GM23248 (cell line): ENCODE measurements at regions not wholly inside any gene's neighbourhood (a gene's known extent, or its start where the extent isn't known, plus 50 kb on each side); places are given as distances from the start of the nearest gene placed in this dataset.

Experiments used
- DNase-seq: peaks from one replicate; pipeline ENCODE4 v3.0.0-alpha.2; 2015
- H2AFZ ChIP-seq: fragments of 200-600 bp; sonication (generic); 2 replicates; pipeline ENCODE4 v1.6.1; 2016; ENCODE audit warnings: antibody characterized with exemption
- H3F3A ChIP-seq: fragments of 200-600 bp; sonication (generic); 2 replicates; pipeline ENCODE4 v1.6.1; 2016; ENCODE audit warnings: mild to moderate bottlenecking, antibody characterized with exemption, mixed run types; ENCODE audit not compliant: insufficient read depth
- H3K27ac ChIP-seq: fragments of 200-600 bp; sonication (generic); 2 replicates; pipeline ENCODE4 v1.5.1; 2016; ENCODE audit warnings: mild to moderate bottlenecking
- H3K27me3 ChIP-seq: fragments of 200-600 bp; sonication (generic); replicated peaks from 2 replicates; pipeline ENCODE4 v1.6.1; 2016; ENCODE audit warnings: mild to moderate bottlenecking; ENCODE audit not compliant: insufficient read depth
- H3K36me3 ChIP-seq: fragments of 200-600 bp; sonication (generic); 2 replicates; pipeline ENCODE4 v1.6.1; 2016; ENCODE audit warnings: low read depth, mild to moderate bottlenecking
- H3K4me1 ChIP-seq: fragments of 200-600 bp; sonication (generic); 2 replicates; pipeline ENCODE4 v1.6.1; 2016; ENCODE audit warnings: mild to moderate bottlenecking; ENCODE audit not compliant: insufficient read depth
- H3K4me2 ChIP-seq: fragments of 200-600 bp; sonication (generic); one replicate; pipeline ENCODE4 v1.6.1; 2016; ENCODE audit warnings: mild to moderate bottlenecking; ENCODE audit not compliant: unreplicated experiment
- H3K4me3 ChIP-seq: fragments of 200-600 bp; sonication (generic); 2 replicates; pipeline ENCODE4 v1.5.1; 2016; ENCODE audit warnings: mild to moderate bottlenecking
- H3K79me2 ChIP-seq: fragments of 200-600 bp; sonication (generic); 2 replicates; pipeline ENCODE4 v1.6.1; 2016; ENCODE audit warnings: mild to moderate bottlenecking; ENCODE audit not compliant: insufficient read depth
- H3K9ac ChIP-seq: fragments of 200-600 bp; sonication (generic); 2 replicates; pipeline ENCODE4 v1.6.1; 2016; ENCODE audit warnings: mild to moderate bottlenecking
- H3K9me2 ChIP-seq: fragments of 200-600 bp; sonication (generic); 2 replicates; pipeline ENCODE4 v1.6.1; 2016; ENCODE audit warnings: mixed run types, mild to moderate bottlenecking, moderate library complexity; ENCODE audit not compliant: insufficient read depth
- H3K9me3 ChIP-seq: fragments of 200-600 bp; sonication (generic); one replicate; pipeline ENCODE4 v1.6.1; 2017; ENCODE audit warnings: low read depth
- H4K20me1 ChIP-seq: fragments of 200-600 bp; sonication (generic); 2 replicates; pipeline ENCODE4 v1.6.0; 2016; ENCODE audit not compliant: insufficient read depth
- EZH2 ChIP-seq: fragments of 200-600 bp; sonication (generic); IDR thresholded peaks from 2 replicates; pipeline ENCODE4 v1.6.1; 2018; ENCODE audit warnings: antibody characterized with exemption, mild to moderate bottlenecking; ENCODE audit not compliant: insufficient read depth, poor library complexity, severe bottlenecking
- EZH2phosphoT487 ChIP-seq: fragments of 200-600 bp; sonication (generic); IDR thresholded peaks from 2 replicates; pipeline ENCODE4 v1.6.1; 2018; ENCODE audit warnings: antibody characterized with exemption, moderate library complexity, mild to moderate bottlenecking, low read depth; ENCODE audit not compliant: insufficient read depth
- WGBS, 2 experiments: methylation state at CpG; one replicate each; pipeline ENCODE4 v1.1.6; 2015 to 2017; ENCODE audit warnings: low lambda C conversion rate in 2 of 2, low coverage in 1 of 2; ENCODE audit errors: missing lambda C conversion rate in 2 of 2; 5-methylcytosine and 5-hydroxymethylcytosine counted together
- in situ Hi-C: fragments of 300-500 bp; cut with MboI; formaldehyde crosslinking; loops from 2 replicates; pipeline ENCODE4 v1.15.0; 2020

DNA sequence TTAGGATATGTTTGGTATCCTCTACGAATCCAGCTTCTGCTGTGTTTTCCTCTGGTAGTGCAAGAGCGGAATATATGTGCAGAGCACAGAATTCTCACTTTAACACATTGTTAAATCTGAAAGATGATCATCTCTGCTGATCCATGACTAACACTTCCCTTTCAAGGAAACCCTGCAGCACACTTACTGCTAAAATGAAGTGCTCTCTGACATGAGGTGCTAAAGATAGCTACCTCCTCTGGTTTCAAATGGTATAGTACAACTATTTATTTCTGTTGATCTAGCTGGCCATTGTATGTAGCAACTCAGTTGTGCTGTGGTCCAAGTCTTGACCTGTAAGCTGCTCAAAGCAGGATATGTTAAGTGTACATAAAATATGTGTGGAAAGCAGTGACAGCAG, 162.4 kb upstream of the FMR1 start:
- Histone ChIP-seq H3K4me1 (no peaks in the 10 kb centered on the region), H2AFZ (no peak overlapping the region), H3K9me2 (no peaks in the 10 kb centered on the region), H3K36me3 (no peaks in the 10 kb centered on the region), H3K27me3 (no peaks in the 10 kb centered on the region), H3K9me3 (no peaks in the 10 kb centered on the region), H3F3A (no peaks in the 10 kb centered on the region), H3K4me2 (no peak overlapping the region), H4K20me1 (no peaks in the 10 kb centered on the region), H3K79me2 (no peaks in the 10 kb centered on the region), H3K4me3 (no peak overlapping the region), H3K27ac (no peak overlapping the region), H3K9ac (no peak overlapping the region)
- WGBS, 2 experiments = 8 to 22% methylated on average over 2 of the region's 2 CpGs
- no peak for DNase-seq
- in situ Hi-C loops = no loop called here
- no peak for TF ChIP-seq EZH2
- no peak for TF ChIP-seq EZH2phosphoT487

GRCh38 chrX:147757750-147758149, 154.0 kb upstream of the FMR1 start:
- TF ChIP-seq EZH2 = no peak
- no peak for TF ChIP-seq EZH2phosphoT487
- WGBS, 2 experiments = 29 to 32% methylated on average over 5 of the region's 5 CpGs

DNA sequence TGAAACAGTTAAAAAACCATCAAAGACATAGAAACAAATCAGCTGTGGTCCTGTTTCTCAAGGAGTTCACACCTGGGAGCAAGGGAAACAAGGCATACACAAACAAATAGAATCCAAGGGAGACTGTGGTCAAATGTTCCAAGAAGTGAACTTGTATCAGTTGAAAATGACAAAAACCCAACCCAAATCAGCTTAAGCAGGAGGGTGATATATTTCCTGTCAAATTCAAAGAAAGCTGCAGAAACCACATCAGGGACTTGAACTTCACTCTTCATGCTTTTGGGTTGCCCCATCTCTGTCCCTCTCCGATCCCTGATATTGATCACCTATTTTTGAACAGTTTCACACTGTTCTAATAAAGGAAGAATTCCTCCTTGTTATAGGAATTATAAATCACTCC, 148.6 kb upstream of the FMR1 start:
- Histone ChIP-seq H3K9me2 (no peaks in the 10 kb centered on the region), H2AFZ (no peak overlapping the region), H3K36me3 (no peaks in the 10 kb centered on the region), H3F3A (no peaks in the 10 kb centered on the region), H3K27ac (no peak overlapping the region), H3K9me3 (no peaks in the 10 kb centered on the region), H4K20me1 (no peaks in the 10 kb centered on the region), H3K9ac (no peak overlapping the region), H3K4me1 (no peaks in the 10 kb centered on the region), H3K79me2 (no peaks in the 10 kb centered on the region), H3K4me2 (no peak overlapping the region), H3K27me3 (no peaks in the 10 kb centered on the region), H3K4me3 (no peak overlapping the region)
- in situ Hi-C loops = no loop called here
- no peak for DNase-seq
- TF ChIP-seq EZH2phosphoT487 (no peak), EZH2 (no peak)
- WGBS, 2 experiments = 22 to 39% methylated on average over 1 of the region's 1 CpG

More at GRCh38 chrX:147757750-147758149, 154.0 kb upstream of the FMR1 start:
- no peak for DNase-seq
- Histone ChIP-seq H3K79me2 (no peaks in the 10 kb centered on the region), H3K4me3 (no peak overlapping the region), H3F3A (no peaks in the 10 kb centered on the region), H3K9me2 (no peaks in the 10 kb centered on the region), H2AFZ (no peak overlapping the region), H3K9ac (no peak overlapping the region), H3K9me3 (no peaks in the 10 kb centered on the region), H3K36me3 (no peaks in the 10 kb centered on the region), H3K4me2 (no peak overlapping the region), H4K20me1 (no peaks in the 10 kb centered on the region), H3K27me3 (no peaks in the 10 kb centered on the region), H3K27ac (no peak overlapping the region), H3K4me1 (no peaks in the 10 kb centered on the region)
- in situ Hi-C loops = no loop called here

GRCh38 chrX:147764868-147765267, 146.9 kb upstream of the FMR1 start:
- H2AFZ ChIP-seq = no peak overlapping the region
- H3K4me3 ChIP-seq = no peak overlapping the region
- H3F3A ChIP-seq = no peaks in the 10 kb centered on the region
- DNase-seq = no peak
- no peaks in the 10 kb centered on the region for H3K79me2 ChIP-seq
- no peak overlapping the region for H3K4me2 ChIP-seq
- no peak overlapping the region for H3K27ac ChIP-seq
- H3K9me3 ChIP-seq = no peaks in the 10 kb centered on the region
- H3K9me2 ChIP-seq = no peaks in the 10 kb centered on the region
- WGBS, 2 experiments = 0 to 6% methylated on average over 1 of the region's 1 CpG
- H3K36me3 ChIP-seq = no peaks in the 10 kb centered on the region
- no peaks in the 10 kb centered on the region for H3K4me1 ChIP-seq
- no peak for TF ChIP-seq EZH2
- TF ChIP-seq EZH2phosphoT487 = no peak
- H3K27me3 ChIP-seq = no peaks in the 10 kb centered on the region
- no peak overlapping the region for H3K9ac ChIP-seq
- no peaks in the 10 kb centered on the region for H4K20me1 ChIP-seq
- in situ Hi-C loops = no loop called here

DNA sequence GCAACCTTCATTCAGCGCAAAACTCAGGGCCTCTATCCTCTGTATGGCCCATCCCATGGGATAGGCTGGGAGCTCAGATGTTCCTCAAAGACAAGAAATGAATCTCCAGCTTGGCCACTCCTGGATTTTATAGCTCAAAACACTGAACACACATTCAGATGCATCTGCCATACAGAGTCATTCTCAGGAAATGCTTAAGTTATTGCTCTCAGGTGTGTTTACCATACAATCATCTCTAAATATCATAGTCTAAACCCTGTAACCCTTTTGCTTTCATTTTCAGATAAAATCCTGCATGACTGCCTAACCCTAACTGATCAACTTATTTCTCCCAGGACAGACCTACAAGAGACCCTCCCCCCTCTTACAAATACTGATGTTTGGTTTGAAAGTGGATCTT, 140.9 kb upstream of the FMR1 start:
- in situ Hi-C loops = no loop called here
- WGBS, 2 experiments = 70 to 75% methylated on average over 1 of the region's 1 CpG

More for the DNA sequence above, 140.9 kb upstream of the FMR1 start:
- no peaks in the 10 kb centered on the region for H3K36me3 ChIP-seq
- H4K20me1 ChIP-seq = no peaks in the 10 kb centered on the region
- H3K27ac ChIP-seq = no peak overlapping the region
- TF ChIP-seq EZH2 (no peak), EZH2phosphoT487 (no peak)
- no peaks in the 10 kb centered on the region for H3F3A ChIP-seq
- no peak overlapping the region for H3K9ac ChIP-seq
- no peaks in the 10 kb centered on the region for H3K9me3 ChIP-seq
- H3K4me2 ChIP-seq = no peak overlapping the region
- no peaks in the 10 kb centered on the region for H3K9me2 ChIP-seq
- no peak overlapping the region for H3K4me3 ChIP-seq
- no peak overlapping the region for H2AFZ ChIP-seq
- no peak for DNase-seq
- no peaks in the 10 kb centered on the region for H3K79me2 ChIP-seq
- no peaks in the 10 kb centered on the region for H3K27me3 ChIP-seq
- H3K4me1 ChIP-seq = no peaks in the 10 kb centered on the region
